ENCODE measurements at regions not wholly inside any gene's neighbourhood (a gene's known extent, or its start where the extent isn't known, plus 50 kb on each side); places are given as distances from the start of the nearest gene placed in this dataset.

DNA sequence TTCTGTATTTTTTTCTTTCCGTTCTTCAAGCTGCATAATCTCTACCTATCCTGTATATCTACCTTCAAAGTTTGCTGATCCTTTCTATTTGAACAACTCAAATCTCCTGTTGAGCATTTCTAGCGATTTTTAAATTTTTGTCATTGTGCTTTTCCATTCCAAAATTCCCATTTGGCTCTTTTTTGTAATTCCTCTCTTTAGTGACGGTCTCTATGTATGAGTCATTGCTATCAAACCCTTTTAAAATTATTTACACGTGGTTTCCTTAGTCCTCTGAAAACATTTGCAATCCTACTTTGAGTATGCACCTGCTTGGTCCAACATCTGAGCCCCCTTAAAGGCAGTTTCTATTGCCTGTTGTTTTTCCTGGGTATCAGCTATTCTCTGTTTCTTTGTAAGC, 100.5 kb upstream of the FOXC1 start:
- Histone ChIP-seq H4K20me1 (ENCODE audit: insufficient read depth, low read length) (no peaks in the 10 kb centered on the region), H3K9me2 (ENCODE audit: insufficient read depth, low read length) (no peaks in the 10 kb centered on the region), H3K9me3 (ENCODE audit: low read length) (no peaks in the 10 kb centered on the region), H3K36me3 (ENCODE audit: insufficient read depth, low read length) (no peaks in the 10 kb centered on the region), H3K4me2 (ENCODE audit: low read length) (no peak overlapping the region), H3K79me2 (ENCODE audit: insufficient read depth, low read depth, low read length) (no peaks in the 10 kb centered on the region), H3K27ac (ENCODE audit: low read depth, low read length, poor library complexity, severe bottlenecking) (no peak overlapping the region), H3K4me1 (ENCODE audit: insufficient read depth, low read length, poor library complexity, severe bottlenecking) (no peaks in the 10 kb centered on the region), H3K4me3 (ENCODE audit: low read depth, low read length, poor library complexity, severe bottlenecking) (no peak overlapping the region), H2AFZ (ENCODE audit: low read length) (no peak overlapping the region)
- no peak for DNase-seq (ENCODE audit: low spot score)
- TF ChIP-seq, protein P1, sequence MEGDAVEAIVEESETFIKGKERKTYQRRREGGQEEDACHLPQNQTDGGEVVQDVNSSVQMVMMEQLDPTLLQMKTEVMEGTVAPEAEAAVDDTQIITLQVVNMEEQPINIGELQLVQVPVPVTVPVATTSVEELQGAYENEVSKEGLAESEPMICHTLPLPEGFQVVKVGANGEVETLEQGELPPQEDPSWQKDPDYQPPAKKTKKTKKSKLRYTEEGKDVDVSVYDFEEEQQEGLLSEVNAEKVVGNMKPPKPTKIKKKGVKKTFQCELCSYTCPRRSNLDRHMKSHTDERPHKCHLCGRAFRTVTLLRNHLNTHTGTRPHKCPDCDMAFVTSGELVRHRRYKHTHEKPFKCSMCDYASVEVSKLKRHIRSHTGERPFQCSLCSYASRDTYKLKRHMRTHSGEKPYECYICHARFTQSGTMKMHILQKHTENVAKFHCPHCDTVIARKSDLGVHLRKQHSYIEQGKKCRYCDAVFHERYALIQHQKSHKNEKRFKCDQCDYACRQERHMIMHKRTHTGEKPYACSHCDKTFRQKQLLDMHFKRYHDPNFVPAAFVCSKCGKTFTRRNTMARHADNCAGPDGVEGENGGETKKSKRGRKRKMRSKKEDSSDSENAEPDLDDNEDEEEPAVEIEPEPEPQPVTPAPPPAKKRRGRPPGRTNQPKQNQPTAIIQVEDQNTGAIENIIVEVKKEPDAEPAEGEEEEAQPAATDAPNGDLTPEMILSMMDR (conservative IDR thresholded peaks at IDR 0.05; ENCODE audit: low read length), result no peak
- TF ChIP-seq EZH2phosphoT487 (IDR thresholded peaks at IDR 0.05; ENCODE audit: borderline replicate concordance, low read depth, low read length), result no peak
- CTCF ChIA-PET (ENCODE audit: unreplicated experiment), result interaction anchor here (0.6 kb wide), 1 partner anchor 85 kb away, joined by 8 read pairs; no protein-coding TSS in a partner anchor
- intact Hi-C loops (cut with micrococcal nuclease; ENCODE audit: unreplicated experiment), result no loop called here
- BruUV-seq (replicated peaks), result no TSS peak
- POLR2A ChIA-PET, result interaction anchor here (0.7 kb wide), 2 partner anchors 13 to 501 kb away, joined by 3 to 6 read pairs; no protein-coding TSS in a partner anchor

- no peak for DNase-seq (ENCODE audit: low spot score)
- ChIA-PET CTCF (ENCODE audit: unreplicated experiment) (no interaction called here), POLR2A (interaction anchor here (0.7 kb wide), 1 partner anchor 20 kb away, joined by 7 read pairs; no protein-coding TSS in a partner anchor)
- no peak overlapping the region for H3K4me2 ChIP-seq (ENCODE audit: low read length)
- H3K27ac ChIP-seq (ENCODE audit: low read depth, low read length, poor library complexity, severe bottlenecking), result no peak overlapping the region
- no peaks in the 10 kb centered on the region for H3K9me2 ChIP-seq (ENCODE audit: insufficient read depth, low read length)
- H3K9me3 ChIP-seq (ENCODE audit: low read length), result no peaks in the 10 kb centered on the region
- no peak overlapping the region for H2AFZ ChIP-seq (ENCODE audit: low read length)
- H4K20me1 ChIP-seq (ENCODE audit: insufficient read depth, low read length), result no peaks in the 10 kb centered on the region
- intact Hi-C loops (cut with micrococcal nuclease; ENCODE audit: unreplicated experiment), result no loop called here
- no peaks in the 10 kb centered on the region for H3K4me1 ChIP-seq (ENCODE audit: insufficient read depth, low read length, poor library complexity, severe bottlenecking)
- BruUV-seq (replicated peaks), result no TSS peak
- H3K4me3 ChIP-seq (ENCODE audit: low read depth, low read length, poor library complexity, severe bottlenecking), result no peak overlapping the region
- H3K36me3 ChIP-seq (ENCODE audit: insufficient read depth, low read length), result no peaks in the 10 kb centered on the region
- no peaks in the 10 kb centered on the region for H3K79me2 ChIP-seq (ENCODE audit: insufficient read depth, low read depth, low read length)
- TF ChIP-seq, protein P1 (conservative IDR thresholded peaks at IDR 0.05; ENCODE audit: low read length), result no peak
- TF ChIP-seq EZH2phosphoT487 (IDR thresholded peaks at IDR 0.05; ENCODE audit: borderline replicate concordance, low read depth, low read length), result no peak
Measured at GRCh38 chr6:1510239-1510638, 99.5 kb upstream of the FOXC1 start.

- Histone ChIP-seq H3K4me3 (ENCODE audit: low read depth, low read length, poor library complexity, severe bottlenecking) (no peak overlapping the region), H3K4me2 (ENCODE audit: low read length) (no peak overlapping the region), H3K79me2 (ENCODE audit: insufficient read depth, low read depth, low read length) (no peaks in the 10 kb centered on the region), H3K9me3 (ENCODE audit: low read length) (no peaks in the 10 kb centered on the region), H3K9me2 (ENCODE audit: insufficient read depth, low read length) (no peaks in the 10 kb centered on the region), H2AFZ (ENCODE audit: low read length) (no peak overlapping the region), H3K36me3 (ENCODE audit: insufficient read depth, low read length) (no peaks in the 10 kb centered on the region), H3K27ac (ENCODE audit: low read depth, low read length, poor library complexity, severe bottlenecking) (no peak overlapping the region), H4K20me1 (ENCODE audit: insufficient read depth, low read length) (no peaks in the 10 kb centered on the region), H3K4me1 (ENCODE audit: insufficient read depth, low read length, poor library complexity, severe bottlenecking) (no peaks in the 10 kb centered on the region)
- ChIA-PET POLR2A (no interaction called here), CTCF (ENCODE audit: unreplicated experiment) (no interaction called here)
- TF ChIP-seq, protein P1 (conservative IDR thresholded peaks at IDR 0.05; ENCODE audit: low read length), result no peak
- no peak for TF ChIP-seq EZH2phosphoT487 (IDR thresholded peaks at IDR 0.05; ENCODE audit: borderline replicate concordance, low read depth, low read length)
- DNase-seq (ENCODE audit: low spot score), result no peak
- BruUV-seq (replicated peaks), result no TSS peak
- intact Hi-C loops (cut with micrococcal nuclease; ENCODE audit: unreplicated experiment), result no loop called here
Measured at GRCh38 chr6:1513215-1513780, 96.4 kb upstream of the FOXC1 start.
